ENCODE measurements at regions not wholly inside any gene's neighbourhood (a gene's known extent, or its start where the extent isn't known, plus 50 kb on each side); places are given as distances from the start of the nearest gene placed in this dataset.
"Not testable (repeated sequence)": the region's sequence is repeated elsewhere in the genome, so short reads cannot be mapped to it uniquely, and the experiment has no call there.

DNA sequence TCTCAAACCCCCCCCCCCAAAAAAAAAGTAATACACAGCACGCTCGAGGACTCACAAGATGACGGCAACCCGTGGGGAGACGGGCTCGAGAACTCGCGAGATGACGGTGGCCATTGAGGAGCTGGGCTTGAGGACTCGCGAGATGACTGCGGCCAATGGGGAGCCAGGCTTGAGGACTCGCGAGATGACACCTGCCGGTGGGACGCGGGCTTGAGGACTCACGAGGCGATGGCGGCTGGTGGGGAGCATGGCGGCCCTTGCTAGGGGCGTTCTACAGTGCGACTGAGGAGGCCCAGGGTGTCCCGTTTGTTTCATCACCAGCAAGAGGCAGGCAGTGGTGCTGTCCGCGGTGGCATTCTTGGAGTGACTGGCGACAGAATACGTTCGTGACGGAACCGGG is 172.4 kb upstream of the MAGEB16 start:
- DNase-seq, result no peak

DNA sequence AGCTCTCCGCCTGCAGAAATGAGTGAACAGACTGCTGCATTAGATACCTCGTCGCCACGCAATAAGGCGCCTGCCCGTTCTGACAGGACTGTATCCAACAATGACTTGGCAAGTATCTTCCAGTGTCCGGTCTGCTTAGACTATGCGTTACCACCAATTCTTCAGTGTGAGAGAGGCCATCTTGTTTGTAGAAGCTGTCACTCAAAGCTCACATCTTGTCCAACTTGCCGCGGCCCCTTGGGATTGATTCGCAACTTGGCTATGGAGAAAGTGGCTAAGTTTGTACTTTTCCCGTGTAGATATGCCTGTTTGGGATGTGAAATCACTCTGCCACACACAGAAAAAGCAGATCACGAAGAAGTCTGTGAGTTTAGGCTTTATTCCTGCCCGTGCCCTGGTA is 172.0 kb upstream of the MAGEB16 start:
- DNase-seq, result no peak

DNA sequence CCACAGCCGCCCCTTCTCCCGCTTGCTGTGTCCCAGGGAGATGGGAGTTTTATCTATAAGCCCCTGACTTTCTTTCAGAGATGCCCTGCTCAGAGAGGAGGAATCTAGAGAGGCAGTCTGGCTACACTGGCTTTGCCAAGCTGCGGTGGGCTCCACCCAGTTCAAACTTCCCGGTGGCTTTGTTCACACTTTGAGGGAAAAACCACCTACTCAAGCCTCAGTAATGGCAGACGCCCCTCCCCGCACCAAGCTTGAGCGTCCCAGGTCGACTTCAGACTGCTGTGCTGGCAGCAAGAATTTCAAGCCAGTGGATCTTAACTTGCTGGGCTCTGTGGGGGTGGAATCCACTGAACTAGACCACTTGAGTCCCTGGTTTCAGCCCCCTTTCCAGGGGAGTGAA is 162.2 kb upstream of the MAGEB16 start:
- DNase-seq, result not testable (repeated sequence)

DNA sequence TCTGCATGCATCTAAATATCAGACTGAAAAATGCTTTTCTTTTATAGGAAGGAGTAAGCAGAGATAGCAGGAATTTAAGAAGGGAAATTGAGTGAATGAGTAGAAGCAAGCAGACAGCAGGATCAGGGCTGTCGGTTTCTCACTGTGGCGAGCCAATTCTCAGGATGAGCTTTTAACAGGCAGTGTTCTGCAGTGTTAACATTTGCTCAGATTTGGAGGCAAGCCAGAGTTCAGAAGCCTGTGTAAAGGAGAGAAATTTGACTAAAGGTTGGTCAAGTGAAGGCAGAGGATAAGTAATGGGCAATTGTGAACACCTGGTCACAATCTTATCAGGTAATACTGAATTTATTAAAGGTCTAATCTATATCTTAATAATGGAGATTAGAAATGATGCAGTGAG is 133.3 kb upstream of the MAGEB16 start:
- no peak for DNase-seq

DNA sequence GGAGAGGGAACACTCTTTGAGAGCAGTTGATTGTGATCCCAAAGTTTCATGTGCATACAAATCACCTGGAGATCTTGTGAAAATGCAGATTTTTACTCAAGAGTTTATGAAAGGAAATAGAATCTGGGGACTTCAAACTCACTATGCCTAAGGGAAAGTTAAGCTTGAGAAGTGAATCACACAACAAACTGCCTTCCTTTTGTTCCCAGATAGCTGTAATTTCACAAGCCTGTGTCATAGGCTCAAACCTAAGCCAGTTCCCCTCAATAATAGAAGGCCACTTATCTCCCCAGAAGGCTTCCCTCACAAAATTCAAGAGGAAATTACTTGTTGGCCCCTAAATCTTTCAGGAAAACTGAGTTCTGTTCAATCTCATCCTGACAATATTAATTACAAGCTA is 132.8 kb upstream of the MAGEB16 start:
- DNase-seq, result no peak

DNA sequence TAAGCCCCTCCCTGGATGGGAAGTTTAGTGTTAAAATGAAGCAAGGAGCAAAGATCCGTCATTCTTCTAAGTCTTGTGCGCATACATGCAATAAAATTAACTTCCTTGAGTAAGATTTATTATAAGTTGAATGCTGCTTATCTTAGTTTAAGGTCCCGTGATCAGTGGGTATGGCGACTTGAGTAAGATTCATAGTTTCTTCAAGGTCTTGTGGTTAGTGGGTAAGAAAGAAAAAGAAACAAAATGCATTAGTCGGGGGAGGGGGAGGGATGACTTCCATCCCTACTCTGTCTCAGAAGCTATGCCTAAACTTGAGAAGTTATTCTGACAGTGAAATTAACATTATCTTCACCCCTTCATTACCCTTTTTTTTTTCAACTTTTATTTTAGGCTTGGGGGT is 127.3 kb upstream of the MAGEB16 start:
- no peak for DNase-seq

DNA sequence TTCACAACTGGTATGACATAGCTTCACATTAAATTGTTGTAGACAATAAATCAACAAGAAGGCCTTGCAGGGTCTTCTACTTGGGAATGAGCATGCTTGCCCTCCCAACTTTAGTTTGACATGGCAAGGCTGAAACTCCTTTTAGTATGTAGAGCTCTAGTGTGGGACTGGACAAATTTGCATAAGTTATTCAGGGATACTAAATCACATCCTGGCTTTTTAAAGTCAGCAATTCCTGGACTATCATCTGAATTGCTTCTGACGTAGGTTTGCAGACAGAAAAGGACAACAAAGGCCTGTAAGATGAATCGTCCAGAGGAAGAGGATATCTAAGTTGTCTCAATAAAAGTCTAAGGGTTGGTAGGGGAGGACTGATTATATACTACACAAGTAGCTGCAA is 123.0 kb upstream of the MAGEB16 start:
- DNase-seq, result no peak

DNA sequence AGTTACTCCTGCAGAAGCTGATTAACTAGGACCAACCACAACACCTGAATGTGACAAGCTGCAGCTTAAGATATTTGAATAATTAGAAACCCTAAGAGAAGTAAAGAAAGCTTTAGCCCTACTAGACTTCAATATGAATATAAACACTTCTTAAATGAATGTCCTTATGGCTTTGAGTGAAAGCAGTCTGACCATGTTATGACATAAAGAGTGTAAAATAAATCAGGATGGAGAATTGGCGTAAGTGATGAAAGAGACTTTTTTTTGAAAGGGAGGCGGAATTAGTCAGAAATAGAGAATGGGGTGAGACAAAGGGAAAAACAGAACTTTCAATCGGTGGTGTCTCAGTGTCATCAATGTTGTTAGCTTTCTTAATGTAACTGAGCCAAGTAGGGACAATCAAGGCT is 117.2 kb upstream of the MAGEB16 start:
- DNase-seq, result no peak

DNA sequence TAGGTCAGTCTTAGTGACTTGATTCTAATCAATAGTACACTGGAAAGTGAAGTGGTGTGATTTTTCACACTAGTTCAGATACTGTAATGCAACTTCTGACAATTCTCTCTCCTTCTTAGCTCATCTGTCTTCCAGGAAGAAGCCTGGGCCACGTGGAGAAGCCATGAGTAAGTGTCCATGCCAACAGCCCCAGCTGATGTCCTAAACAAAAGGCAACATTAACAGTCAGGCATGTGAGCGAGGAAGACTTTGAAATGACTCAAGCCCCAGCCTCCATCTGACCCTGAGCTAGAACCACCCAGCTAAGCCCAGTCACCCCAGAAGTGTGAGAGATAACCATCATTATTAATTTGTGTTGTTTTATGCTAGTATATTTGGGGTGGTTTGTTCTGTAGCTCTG is 115.7 kb upstream of the MAGEB16 start:
- no peak for DNase-seq

DNA sequence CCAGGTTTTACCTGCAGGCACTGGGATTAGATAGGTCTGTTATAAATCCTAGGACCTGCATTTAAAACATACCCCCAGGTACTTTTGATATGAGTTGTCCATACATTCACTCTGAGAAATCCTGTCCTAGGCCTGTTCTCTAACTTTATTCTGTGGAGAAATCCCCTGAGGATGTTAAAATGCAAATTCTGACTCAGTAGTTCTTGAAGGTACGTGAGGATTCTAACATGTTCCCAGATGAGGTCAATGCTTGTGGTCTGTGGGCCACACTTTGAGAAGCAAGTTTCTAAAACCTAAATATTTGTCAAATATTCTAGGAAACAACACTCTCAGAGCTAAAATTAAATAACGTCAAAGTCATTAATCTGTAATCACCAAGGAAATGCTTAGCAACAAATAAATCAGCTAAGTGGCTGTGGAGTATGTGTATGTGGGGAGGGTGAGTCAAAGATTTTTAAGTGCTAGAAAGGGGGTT is 101.3 kb upstream of the MAGEB16 start:
- no peak for DNase-seq

DNA sequence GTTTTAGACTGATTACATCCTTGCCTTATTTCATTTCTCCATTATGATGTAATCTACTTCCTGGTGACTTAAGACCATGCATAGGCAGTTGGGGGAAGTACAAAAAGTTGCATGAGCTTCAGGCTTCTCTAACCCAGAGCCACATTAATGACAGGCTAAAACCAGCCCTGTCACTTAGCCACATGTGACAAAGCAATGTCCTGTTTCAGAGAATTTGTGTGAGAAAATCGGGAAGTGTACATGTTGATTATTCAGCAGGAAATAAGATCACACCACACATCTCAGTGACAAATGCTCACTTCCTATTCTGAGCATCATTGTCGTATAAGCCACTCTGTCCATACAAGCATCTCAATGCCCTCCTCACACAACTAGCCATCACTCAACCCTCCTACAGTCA is 98.5 kb upstream of the MAGEB16 start:
- DNase-seq, result peak in 1 of 2 donors; percentile 29

DNA sequence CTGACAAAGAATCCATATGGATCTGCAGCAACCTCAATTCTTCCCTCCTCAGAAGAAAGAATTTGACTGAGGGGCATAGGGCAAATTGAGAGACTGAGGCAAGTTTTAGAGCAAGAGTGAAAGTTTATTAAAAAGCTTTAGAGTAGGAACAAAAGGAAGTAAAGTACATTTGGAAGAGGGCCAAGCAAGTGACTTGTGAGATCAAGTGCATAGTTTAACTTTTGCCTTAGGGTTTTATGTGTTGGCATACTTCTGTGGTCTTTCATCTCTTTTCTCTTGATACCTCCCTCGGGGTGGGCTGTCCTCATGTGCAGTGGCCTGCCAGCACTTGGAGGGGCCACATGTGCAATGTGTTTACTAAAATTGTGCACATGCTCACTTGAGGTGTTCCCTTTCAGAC is 98.0 kb upstream of the MAGEB16 start:
- DNase-seq, result no peak

DNA sequence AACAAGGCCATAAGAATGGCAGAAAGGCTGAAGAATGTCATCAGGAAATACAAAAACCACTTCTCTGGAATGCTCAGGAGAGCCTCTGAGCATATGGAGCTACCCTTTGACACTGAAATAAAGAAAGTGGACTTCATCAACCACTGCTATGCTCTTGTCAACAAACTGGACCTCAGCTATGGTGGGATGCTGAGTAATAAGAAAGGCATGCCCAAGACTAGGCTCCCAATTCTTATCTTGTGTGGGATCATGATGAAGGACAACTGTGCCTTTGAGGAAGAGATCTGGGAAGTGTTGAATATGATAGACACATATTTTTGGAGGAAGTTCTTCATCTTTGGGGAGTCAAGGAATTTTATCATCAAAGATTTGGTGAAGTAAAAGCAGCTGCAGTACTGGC is 86.9 kb upstream of the MAGEB16 start:
- DNase-seq, result no peak

DNA sequence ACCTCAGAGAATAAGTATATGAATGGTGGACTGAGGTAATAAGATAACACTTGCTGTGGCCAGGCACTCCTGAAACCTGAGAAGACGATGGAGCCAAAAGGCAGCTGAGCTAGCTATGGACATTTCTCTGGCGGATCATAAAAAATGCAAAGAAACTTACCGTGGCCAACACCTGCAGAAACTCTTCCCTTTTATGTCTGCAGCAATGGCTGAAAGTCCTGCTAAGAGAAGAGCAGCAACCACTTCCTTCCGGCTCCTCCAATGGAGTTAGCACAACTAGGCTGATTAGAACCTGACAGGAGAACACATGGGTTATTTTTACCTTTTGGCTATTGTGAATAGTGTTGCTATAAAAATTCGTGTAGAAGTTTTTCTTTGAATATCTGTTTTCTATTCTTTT is 76.0 kb upstream of the MAGEB16 start:
- DNase-seq, result no peak

DNA sequence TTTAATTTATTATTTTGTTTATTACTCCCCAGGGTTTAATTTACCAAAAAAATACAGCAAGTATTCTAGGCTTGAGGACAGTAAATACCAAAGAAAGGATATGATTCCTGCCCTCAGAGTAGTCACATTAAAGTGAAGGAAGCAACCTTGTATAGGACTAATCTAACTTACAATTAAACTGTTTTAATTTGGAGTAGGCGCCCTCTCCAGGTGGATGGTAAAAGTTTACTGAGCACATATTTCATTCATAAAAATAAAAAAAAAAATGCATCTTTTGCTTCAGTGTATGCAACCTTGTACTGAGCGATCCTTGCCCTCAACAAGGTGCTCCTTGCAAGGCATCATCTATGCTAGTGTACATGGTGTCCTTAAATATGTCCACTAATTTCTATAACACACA is 72.0 kb upstream of the MAGEB16 start:
- DNase-seq, result no peak

DNA sequence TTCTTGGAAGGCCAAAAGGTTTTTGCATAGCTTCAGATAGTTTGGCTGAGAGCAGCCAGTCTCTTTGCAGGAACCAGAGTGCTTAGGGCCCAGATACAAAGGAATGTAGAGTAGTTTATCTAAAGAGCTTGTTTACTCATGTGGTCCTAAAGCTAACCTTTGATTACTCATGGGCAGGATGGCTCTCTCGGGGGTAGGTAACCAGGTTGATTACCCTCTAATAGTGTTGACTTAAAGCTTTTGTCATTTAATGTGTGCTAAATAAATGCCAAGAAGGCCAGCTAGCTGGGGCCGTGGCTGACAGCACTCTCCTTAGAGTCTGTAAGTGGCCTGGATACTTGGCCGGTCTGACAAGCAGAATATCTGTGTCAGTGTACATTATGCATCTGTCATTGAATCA is 69.7 kb upstream of the MAGEB16 start:
- DNase-seq, result no peak

DNA sequence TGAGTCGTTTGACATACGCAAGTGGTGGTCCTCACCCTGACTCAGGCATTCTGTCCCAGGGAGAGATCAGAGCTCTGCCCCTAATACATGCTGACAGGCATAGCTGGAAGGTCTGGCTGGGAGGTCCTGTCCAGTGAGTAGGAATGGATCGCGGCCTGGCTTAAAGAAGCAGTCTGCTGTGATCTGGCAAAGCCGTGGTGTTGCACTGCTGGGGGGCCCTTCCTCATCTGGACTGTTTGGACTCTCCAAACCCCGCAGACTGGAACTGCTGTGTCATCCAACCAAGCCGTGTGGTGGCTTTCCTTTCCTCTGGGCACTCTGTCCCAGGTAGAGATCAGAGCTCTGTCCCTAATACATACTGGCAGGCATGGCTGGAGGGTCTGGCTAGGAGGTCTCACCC is 64.3 kb upstream of the MAGEB16 start:
- DNase-seq, result no peak

DNA sequence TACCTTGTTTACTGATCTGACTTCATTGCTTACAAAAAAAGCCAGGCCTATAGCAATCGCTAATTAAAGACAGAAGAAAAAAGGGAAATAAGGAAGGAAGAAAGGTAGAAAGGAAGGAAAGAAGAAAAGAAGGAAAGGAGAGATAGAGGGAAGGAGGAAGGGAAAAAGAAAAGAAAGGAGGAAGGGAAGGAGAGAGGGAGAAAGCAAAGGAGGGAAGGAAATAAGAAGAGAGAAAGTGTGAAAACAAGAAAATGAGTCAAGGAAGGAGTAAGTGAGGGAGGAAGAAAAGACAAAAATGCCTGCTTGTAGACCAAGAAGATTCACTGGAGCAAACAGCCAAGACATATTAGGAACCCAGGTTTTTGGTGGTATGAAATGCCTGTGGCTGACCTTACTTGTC is 57.0 kb upstream of the MAGEB16 start:
- DNase-seq, result no peak

DNA sequence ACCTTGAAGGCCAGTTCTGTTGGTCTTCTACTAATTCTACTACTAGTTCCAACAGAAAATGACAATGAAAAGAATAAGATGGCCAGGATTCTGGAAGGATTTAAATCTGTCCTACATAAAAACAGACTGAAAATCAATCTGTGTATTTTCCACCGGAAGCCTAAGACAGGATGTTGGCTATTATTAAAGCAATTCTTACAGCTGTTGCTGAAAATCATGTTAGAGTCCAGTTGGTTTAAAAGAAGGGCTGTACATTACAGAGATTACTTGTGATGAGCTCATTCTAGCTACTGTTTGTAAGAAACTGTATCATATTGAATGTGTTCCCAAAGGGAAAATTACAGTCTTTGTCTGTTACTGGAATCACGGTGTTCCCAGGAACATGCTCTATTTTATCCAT is 54.8 kb upstream of the MAGEB16 start:
- no peak for DNase-seq

Measured in bone marrow (tissue), 2 donors.